ENCODE measurements at regions not wholly inside any gene's neighbourhood (a gene's known extent, or its start where the extent isn't known, plus 50 kb on each side); places are given as distances from the start of the nearest gene placed in this dataset.
"Not testable (repeated sequence)": the region's sequence is repeated elsewhere in the genome, so short reads cannot be mapped to it uniquely, and the experiment has no call there.

GRCh38 chr4:128649161-128649560 lies 160.3 kb upstream of the JADE1 start:
- DNase-seq (ENCODE audit: low spot score) = no peak

GRCh38 chr4:128648021-128648420 lies 161.5 kb upstream of the JADE1 start:
- DNase-seq (ENCODE audit: low spot score) = no peak

GRCh38 chr4:128646893-128647292 lies 162.6 kb upstream of the JADE1 start:
- DNase-seq (ENCODE audit: low spot score) = not testable (repeated sequence)

- DNase-seq (ENCODE audit: low spot score) = not testable (repeated sequence)
Observed at GRCh38 chr4:128644693-128645654, 164.5 kb upstream of the JADE1 start.

- DNase-seq (ENCODE audit: low spot score) = not testable (repeated sequence)
Observed at GRCh38 chr4:128644107-128644506, 165.4 kb upstream of the JADE1 start.

GRCh38 chr4:128641566-128641965 lies 167.9 kb upstream of the JADE1 start:
- DNase-seq (ENCODE audit: low spot score) = not testable (repeated sequence)

GRCh38 chr4:128639541-128640270 lies 169.8 kb upstream of the JADE1 start:
- no peak for DNase-seq (ENCODE audit: low spot score)

- no peak for DNase-seq (ENCODE audit: low spot score)
Observed at GRCh38 chr4:128636906-128637305, 172.6 kb upstream of the JADE1 start.

- no peak for DNase-seq (ENCODE audit: low spot score)
Observed at GRCh38 chr4:128635955-128636560, 173.4 kb upstream of the JADE1 start.

- no peak for DNase-seq (ENCODE audit: low spot score)
Observed at GRCh38 chr4:128635141-128635954, 174.2 kb upstream of the JADE1 start.

- no peak for DNase-seq (ENCODE audit: low spot score)
Observed at GRCh38 chr4:128633067-128633466, 176.4 kb upstream of the JADE1 start.

GRCh38 chr4:128630871-128631270 lies 178.6 kb upstream of the JADE1 start:
- DNase-seq (ENCODE audit: low spot score) = no peak

GRCh38 chr4:128623508-128624215 lies 185.8 kb upstream of the JADE1 start:
- no peak for DNase-seq (ENCODE audit: low spot score)

GRCh38 chr4:128620279-128620965 lies 189.1 kb upstream of the JADE1 start:
- not testable (repeated sequence) for DNase-seq (ENCODE audit: low spot score)

GRCh38 chr4:128615197-128615596 lies 194.3 kb upstream of the JADE1 start:
- no peak for DNase-seq (ENCODE audit: low spot score)

- DNase-seq (ENCODE audit: low spot score) = no peak
Observed at GRCh38 chr4:128608006-128608405, 201.5 kb upstream of the JADE1 start.

GRCh38 chr4:128606173-128606572 lies 203.3 kb upstream of the JADE1 start:
- DNase-seq (ENCODE audit: low spot score) = no peak

GRCh38 chr4:128604840-128605239 lies 204.7 kb upstream of the JADE1 start:
- no peak for DNase-seq (ENCODE audit: low spot score)

GRCh38 chr4:128604204-128604603 lies 205.3 kb upstream of the JADE1 start:
- no peak for DNase-seq (ENCODE audit: low spot score)

- no peak for DNase-seq (ENCODE audit: low spot score)
Observed at GRCh38 chr4:128603081-128603480, 206.4 kb upstream of the JADE1 start.
